K562 (cell line): ENCODE measurements at regions not wholly inside any gene's neighbourhood (a gene's known extent, or its start where the extent isn't known, plus 50 kb on each side); places are given as distances from the start of the nearest gene placed in this dataset.

ENCODE experiments used
- NFATC3 ChIP-seq: fragments of 450-650 bp; IDR thresholded peaks from 2 replicates; pipeline ENCODE4 v1.6.1; 2017; ENCODE audit warnings: mild to moderate bottlenecking
- PBX2 ChIP-seq, 2 experiments: IDR thresholded peaks in 1 of 2; conservative IDR thresholded peaks in 1 of 2; 2 replicates each; pipeline ENCODE4 v1.6.1; 2016; ENCODE audit warnings: low read depth in 2 of 2, mild to moderate bottlenecking in 1 of 2, missing compliant biosample characterization in 1 of 2, missing genetic modification characterization in 1 of 2, moderate library complexity in 1 of 2
- POLR2A ChIP-seq: fragments of 450-650 bp; conservative IDR thresholded peaks from 2 replicates; pipeline ENCODE4 v1.6.1; 2016
- POLR2AphosphoS5 ChIP-seq: IDR thresholded peaks from 2 replicates; pipeline ENCODE4 v1.6.1; 2011; ENCODE audit warnings: mild to moderate bottlenecking, low read depth, low read length, moderate library complexity; ENCODE audit not compliant: control insufficient read depth, insufficient read depth
- TCF7L2 ChIP-seq: fragments of 150-350 bp; IDR thresholded peaks from 2 replicates; pipeline ENCODE4 v1.6.1; 2016; ENCODE audit warnings: low read depth, mild to moderate bottlenecking, low read length, moderate library complexity
- TF ChIP-seq, protein P1 (sequence below): sonication (generic); formaldehyde crosslinking; IDR thresholded peaks from 2 replicates; pipeline ENCODE4 v1.8.1; 2023; ENCODE audit warnings: mild to moderate bottlenecking, missing genetic modification reagents
- TF ChIP-seq, protein P2 (sequence below), 3 experiments: IDR thresholded peaks in 2 of 3; conservative IDR thresholded peaks in 1 of 3; 2 replicates each; pipeline ENCODE4 v1.5.1; 2011 to 2012; ENCODE audit warnings: low read length in 3 of 3, mild to moderate bottlenecking in 3 of 3, control low read depth in 2 of 3, improper control_type of control experiment in 1 of 3, inconsistent platforms in 1 of 3, low read depth in 1 of 3, mixed read lengths in 1 of 3, moderate library complexity in 1 of 3; ENCODE audit not compliant: insufficient read depth in 2 of 3
- TF ChIP-seq, protein P3 (sequence below): fragments of 450-650 bp; IDR thresholded peaks from one replicate; pipeline ENCODE4 v1.6.1; 2018; ENCODE audit warnings: mild to moderate bottlenecking, moderate library complexity; ENCODE audit not compliant: partially characterized antibody

DNA sequence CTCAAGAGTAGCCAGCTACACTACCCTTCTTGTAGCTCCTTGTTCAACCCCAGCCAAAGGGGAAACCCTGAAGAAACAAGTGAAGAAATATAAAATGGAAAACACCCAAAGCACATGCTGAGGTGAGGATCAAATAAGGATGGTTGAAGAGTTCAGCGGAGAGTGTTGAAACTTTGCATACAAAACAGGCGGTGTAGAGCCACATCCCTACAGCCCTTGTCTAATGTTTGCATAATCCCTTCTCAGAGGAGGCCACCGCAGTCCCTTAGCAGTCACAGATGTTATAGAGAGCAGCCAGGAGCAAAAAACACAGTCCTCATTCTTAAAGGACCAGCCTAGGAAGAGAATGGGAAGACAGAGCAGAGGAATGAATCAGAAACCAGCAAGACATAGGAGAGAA, 350.7 kb upstream of the SASH1 start:
- TF ChIP-seq, protein P1, sequence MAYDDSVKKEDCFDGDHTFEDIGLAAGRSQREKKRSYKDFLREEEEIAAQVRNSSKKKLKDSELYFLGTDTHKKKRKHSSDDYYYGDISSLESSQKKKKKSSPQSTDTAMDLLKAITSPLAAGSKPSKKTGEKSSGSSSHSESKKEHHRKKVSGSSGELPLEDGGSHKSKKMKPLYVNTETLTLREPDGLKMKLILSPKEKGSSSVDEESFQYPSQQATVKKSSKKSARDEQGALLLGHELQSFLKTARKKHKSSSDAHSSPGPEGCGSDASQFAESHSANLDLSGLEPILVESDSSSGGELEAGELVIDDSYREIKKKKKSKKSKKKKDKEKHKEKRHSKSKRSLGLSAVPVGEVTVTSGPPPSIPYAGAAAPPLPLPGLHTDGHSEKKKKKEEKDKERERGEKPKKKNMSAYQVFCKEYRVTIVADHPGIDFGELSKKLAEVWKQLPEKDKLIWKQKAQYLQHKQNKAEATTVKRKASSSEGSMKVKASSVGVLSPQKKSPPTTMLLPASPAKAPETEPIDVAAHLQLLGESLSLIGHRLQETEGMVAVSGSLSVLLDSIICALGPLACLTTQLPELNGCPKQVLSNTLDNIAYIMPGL (CRISPR knock-in tag): no peak
- TF ChIP-seq, protein P2, sequence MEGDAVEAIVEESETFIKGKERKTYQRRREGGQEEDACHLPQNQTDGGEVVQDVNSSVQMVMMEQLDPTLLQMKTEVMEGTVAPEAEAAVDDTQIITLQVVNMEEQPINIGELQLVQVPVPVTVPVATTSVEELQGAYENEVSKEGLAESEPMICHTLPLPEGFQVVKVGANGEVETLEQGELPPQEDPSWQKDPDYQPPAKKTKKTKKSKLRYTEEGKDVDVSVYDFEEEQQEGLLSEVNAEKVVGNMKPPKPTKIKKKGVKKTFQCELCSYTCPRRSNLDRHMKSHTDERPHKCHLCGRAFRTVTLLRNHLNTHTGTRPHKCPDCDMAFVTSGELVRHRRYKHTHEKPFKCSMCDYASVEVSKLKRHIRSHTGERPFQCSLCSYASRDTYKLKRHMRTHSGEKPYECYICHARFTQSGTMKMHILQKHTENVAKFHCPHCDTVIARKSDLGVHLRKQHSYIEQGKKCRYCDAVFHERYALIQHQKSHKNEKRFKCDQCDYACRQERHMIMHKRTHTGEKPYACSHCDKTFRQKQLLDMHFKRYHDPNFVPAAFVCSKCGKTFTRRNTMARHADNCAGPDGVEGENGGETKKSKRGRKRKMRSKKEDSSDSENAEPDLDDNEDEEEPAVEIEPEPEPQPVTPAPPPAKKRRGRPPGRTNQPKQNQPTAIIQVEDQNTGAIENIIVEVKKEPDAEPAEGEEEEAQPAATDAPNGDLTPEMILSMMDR (IDR thresholded peaks at IDR 0.05 in 2 of 3, conservative IDR thresholded peaks at IDR 0.05 in 1 of 3; ENCODE audit: insufficient read depth in 2 of 3, low read depth in 1 of 3, low read length in 3 of 3): no peak
- TF ChIP-seq NFATC3 (no peak), PBX2 (CRISPR knock-in tag; IDR thresholded peaks at IDR 0.05; ENCODE audit: low read depth) (no peak), PBX2 (tag; conservative IDR thresholded peaks at IDR 0.05; ENCODE audit: low read depth) (no peak), TCF7L2 (no peak), POLR2A (no peak), POLR2AphosphoS5 (no peak)
- TF ChIP-seq, protein P3, sequence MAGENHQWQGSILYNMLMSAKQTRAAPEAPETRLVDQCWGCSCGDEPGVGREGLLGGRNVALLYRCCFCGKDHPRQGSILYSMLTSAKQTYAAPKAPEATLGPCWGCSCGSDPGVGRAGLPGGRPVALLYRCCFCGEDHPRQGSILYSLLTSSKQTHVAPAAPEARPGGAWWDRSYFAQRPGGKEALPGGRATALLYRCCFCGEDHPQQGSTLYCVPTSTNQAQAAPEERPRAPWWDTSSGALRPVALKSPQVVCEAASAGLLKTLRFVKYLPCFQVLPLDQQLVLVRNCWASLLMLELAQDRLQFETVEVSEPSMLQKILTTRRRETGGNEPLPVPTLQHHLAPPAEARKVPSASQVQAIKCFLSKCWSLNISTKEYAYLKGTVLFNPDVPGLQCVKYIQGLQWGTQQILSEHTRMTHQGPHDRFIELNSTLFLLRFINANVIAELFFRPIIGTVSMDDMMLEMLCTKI: no peak
